Smooth muscle cell (in vitro differentiated cells): ENCODE measurements at regions not wholly inside any gene's neighbourhood (a gene's known extent, or its start where the extent isn't known, plus 50 kb on each side); places are given as distances from the start of the nearest gene placed in this dataset.

Experiments used
- DNase-seq: peaks from one replicate; lab custom pipeline; 2025; ENCODE audit not compliant: unreplicated experiment; lab: John Stamatoyannopoulos, UW
- H2AFZ ChIP-seq: fragments of 200-600 bp; sonication (generic); 2 replicates; pipeline ENCODE4 v1.6.0; 2016; ENCODE audit warnings: antibody characterized with exemption, low read depth, mild to moderate bottlenecking
- H3F3A ChIP-seq: fragments of 200-600 bp; sonication (generic); 2 replicates; pipeline ENCODE4 v1.6.0; 2017; ENCODE audit warnings: antibody characterized with exemption, low read depth
- H3K27ac ChIP-seq: fragments of 200-600 bp; sonication (generic); 2 replicates; pipeline ENCODE4 v1.5.1; 2016; ENCODE audit warnings: low read depth, mild to moderate bottlenecking
- H3K27me3 ChIP-seq: fragments of 200-600 bp; sonication (generic); 2 replicates; pipeline ENCODE4 v1.6.1; 2016; ENCODE audit warnings: low read depth, mild to moderate bottlenecking
- H3K36me3 ChIP-seq: fragments of 200-600 bp; sonication (generic); 2 replicates; pipeline ENCODE4 v1.5.1; 2016; ENCODE audit warnings: low read depth
- H3K4me1 ChIP-seq: fragments of 200-600 bp; sonication (generic); 2 replicates; pipeline ENCODE4 v1.5.1; 2016; ENCODE audit warnings: low read depth
- H3K4me2 ChIP-seq: fragments of 200-600 bp; sonication (generic); 2 replicates; pipeline ENCODE4 v1.6.0; 2016; ENCODE audit warnings: mild to moderate bottlenecking
- H3K4me3 ChIP-seq: fragments of 200-600 bp; sonication (generic); 2 replicates; pipeline ENCODE4 v1.5.1; 2016; ENCODE audit warnings: mild to moderate bottlenecking
- H3K79me2 ChIP-seq: fragments of 200-600 bp; sonication (generic); 2 replicates; pipeline ENCODE4 v1.6.0; 2016; ENCODE audit warnings: low read depth, mild to moderate bottlenecking
- H3K9ac ChIP-seq: fragments of 200-600 bp; sonication (generic); 2 replicates; pipeline ENCODE4 v1.6.0; 2016; ENCODE audit warnings: low read depth
- H3K9me3 ChIP-seq: fragments of 200-600 bp; sonication (generic); replicated peaks from 2 replicates; pipeline ENCODE4 v1.5.1; 2016; ENCODE audit warnings: low read depth
- H4K20me1 ChIP-seq: fragments of 200-600 bp; sonication (generic); 2 replicates; pipeline ENCODE4 v1.6.0; 2016; ENCODE audit warnings: low read depth
- CTCF ChIP-seq: fragments of 200-600 bp; sonication (generic); IDR thresholded peaks from 2 replicates; pipeline ENCODE4 v1.5.1; 2017; ENCODE audit warnings: borderline replicate concordance, mild to moderate bottlenecking, antibody characterized with exemption; ENCODE audit not compliant: insufficient read depth, poor library complexity, severe bottlenecking
- WGBS: methylation state at CpG from one replicate; pipeline ENCODE4 v1.1.7; 2016; ENCODE audit warnings: low lambda C conversion rate; 5-methylcytosine and 5-hydroxymethylcytosine counted together

- no peaks in the 10 kb centered on the region for H3K79me2 ChIP-seq
- WGBS, result 99% methylated on average over 3 of the region's 3 CpGs
- no peak for DNase-seq
- H3K9ac ChIP-seq, result no peak overlapping the region
- H3K4me1 ChIP-seq, result no peaks in the 10 kb centered on the region
- TF ChIP-seq CTCF, result no peak
- no peak overlapping the region for H3K4me3 ChIP-seq
- no peaks in the 10 kb centered on the region for H3K27me3 ChIP-seq
- H3K4me2 ChIP-seq, result no peak overlapping the region
- H3K9me3 ChIP-seq, result no peaks in the 10 kb centered on the region
- H4K20me1 ChIP-seq, result no peaks in the 10 kb centered on the region
- H3K27ac ChIP-seq, result no peak overlapping the region
- H3K36me3 ChIP-seq, result no peaks in the 10 kb centered on the region
- H3F3A ChIP-seq, result no peaks in the 10 kb centered on the region
- no peak overlapping the region for H2AFZ ChIP-seq
Observed at GRCh38 chr4:64518600-64518999, 109.3 kb upstream of the TECRL start.

- Histone ChIP-seq H3K79me2 (no peaks in the 10 kb centered on the region), H3K27me3 (no peaks in the 10 kb centered on the region), H3K27ac (no peak overlapping the region), H2AFZ (no peak overlapping the region), H3K9me3 (no peaks in the 10 kb centered on the region), H3K4me3 (no peak overlapping the region), H3K9ac (no peak overlapping the region), H4K20me1 (no peaks in the 10 kb centered on the region), H3K4me1 (no peaks in the 10 kb centered on the region), H3K4me2 (no peak overlapping the region), H3F3A (no peaks in the 10 kb centered on the region), H3K36me3 (no peaks in the 10 kb centered on the region)
- TF ChIP-seq CTCF, result no peak
- DNase-seq, result no peak
- WGBS, result 94% methylated on average over 1 of the region's 1 CpG
Observed at GRCh38 chr4:64516176-64516575, 106.9 kb upstream of the TECRL start.

- DNase-seq, result no peak
- H4K20me1 ChIP-seq, result no peaks in the 10 kb centered on the region
- H3K79me2 ChIP-seq, result no peaks in the 10 kb centered on the region
- no peak overlapping the region for H3K4me3 ChIP-seq
- H3K27me3 ChIP-seq, result no peaks in the 10 kb centered on the region
- H3F3A ChIP-seq, result no peaks in the 10 kb centered on the region
- no peak overlapping the region for H3K9ac ChIP-seq
- no peak overlapping the region for H3K27ac ChIP-seq
- no peaks in the 10 kb centered on the region for H3K36me3 ChIP-seq
- H2AFZ ChIP-seq, result no peak overlapping the region
- peaks cover 3% of the 10 kb centered on the region for H3K9me3 ChIP-seq
- H3K4me1 ChIP-seq, result no peaks in the 10 kb centered on the region
- no peak for TF ChIP-seq CTCF
- H3K4me2 ChIP-seq, result no peak overlapping the region
Observed at GRCh38 chr4:64508089-64508488, 98.8 kb upstream of the TECRL start.

GRCh38 chr4:64503945-64504675 is 94.9 kb upstream of the TECRL start:
- Histone ChIP-seq H3K4me1 (no peaks in the 10 kb centered on the region), H2AFZ (no peak overlapping the region), H3K4me2 (no peak overlapping the region), H3K9ac (no peak overlapping the region), H3K27me3 (no peaks in the 10 kb centered on the region), H3K36me3 (no peaks in the 10 kb centered on the region), H3K9me3 (peaks cover 3% of the 10 kb centered on the region), H3K27ac (no peak overlapping the region), H3K4me3 (no peak overlapping the region), H3K79me2 (no peaks in the 10 kb centered on the region), H3F3A (no peaks in the 10 kb centered on the region), H4K20me1 (no peaks in the 10 kb centered on the region)
- DNase-seq, result no peak
- 69% methylated on average over 3 of the region's 3 CpGs for WGBS
- no peak for TF ChIP-seq CTCF
